Coronary artery (tissue), 2 donors: ENCODE measurements at regions not wholly inside any gene's neighbourhood (a gene's known extent, or its start where the extent isn't known, plus 50 kb on each side); places are given as distances from the start of the nearest gene placed in this dataset.

Source experiments
- DNase-seq: peaks from one replicate; pipeline ENCODE4 v3.0.0-alpha.2; 2017; ENCODE audit warnings: low spot score
- H3K27ac ChIP-seq, 2 donors: fragments of 200-600 bp; sonication (generic); one replicate each; pipeline ENCODE4 v1.5.1; 2016 to 2019
- H3K4me3 ChIP-seq: fragments of 200-600 bp; sonication (generic); 2 replicates; pipeline ENCODE4 v1.5.1; 2016; ENCODE audit warnings: mild to moderate bottlenecking, moderate library complexity
- CTCF ChIP-seq: fragments of 200-600 bp; sonication (generic); IDR thresholded peaks from one replicate; pipeline ENCODE4 v1.5.1; 2019; ENCODE audit warnings: antibody characterized with exemption

- no peak for DNase-seq
- Histone ChIP-seq H3K27ac (no peak overlapping the region), H3K4me3 (no peak overlapping the region)
- TF ChIP-seq CTCF, result no peak
Measured at GRCh38 chr4:27132497-27132896, 271.9 kb downstream of the STIM2 start.

- TF ChIP-seq CTCF, result no peak
- no peak overlapping the region for H3K4me3 ChIP-seq
- no peak overlapping the region for H3K27ac ChIP-seq
- DNase-seq, result no peak
Measured at GRCh38 chr4:27140486-27140885, 279.8 kb downstream of the STIM2 start.

GRCh38 chr4:27141530-27141929 is 280.9 kb downstream of the STIM2 start:
- no peak for TF ChIP-seq CTCF
- Histone ChIP-seq H3K4me3 (no peak overlapping the region), H3K27ac (no peak overlapping the region)
- DNase-seq, result no peak

GRCh38 chr4:27142841-27143240 is 282.2 kb downstream of the STIM2 start:
- DNase-seq, result no peak
- Histone ChIP-seq H3K27ac (no peak overlapping the region), H3K4me3 (no peak overlapping the region)
- no peak for TF ChIP-seq CTCF

GRCh38 chr4:27145597-27145996 is 285.0 kb downstream of the STIM2 start:
- no peak for TF ChIP-seq CTCF
- DNase-seq, result no peak
- Histone ChIP-seq H3K4me3 (no peak overlapping the region), H3K27ac (no peak overlapping the region)

- Histone ChIP-seq H3K27ac (no peak overlapping the region), H3K4me3 (no peak overlapping the region)
- no peak for TF ChIP-seq CTCF
- DNase-seq, result no peak
Measured at GRCh38 chr4:27148211-27148895, 287.7 kb downstream of the STIM2 start.

- DNase-seq, result no peak
Measured at GRCh38 chr4:27149541-27150212, 289.0 kb downstream of the STIM2 start.

More at GRCh38 chr4:27149541-27150212, 289.0 kb downstream of the STIM2 start:
- TF ChIP-seq CTCF, result no peak
- no peak overlapping the region for H3K27ac ChIP-seq
- no peak overlapping the region for H3K4me3 ChIP-seq
